Stimulated activated CD4-positive, alpha-beta T cell treated with anti-CD3 and anti-CD28 coated beads, TNF-alpha, amount 100 ng/mL, for 1 hour (primary cell): ENCODE measurements at regions not wholly inside any gene's neighbourhood (a gene's known extent, or its start where the extent isn't known, plus 50 kb on each side); places are given as distances from the start of the nearest gene placed in this dataset.

Source experiments
- DNase-seq, 3 donors: peaks; one replicate each; pipeline ENCODE4 v3.0.0-alpha.2; 2020; ENCODE audit warnings: low read depth in 3 of 3, low spot score in 1 of 3

GRCh38 chr13:30151388-30151787 lies 156.0 kb downstream of the KATNAL1 start:
- DNase-seq = no peak

DNA sequence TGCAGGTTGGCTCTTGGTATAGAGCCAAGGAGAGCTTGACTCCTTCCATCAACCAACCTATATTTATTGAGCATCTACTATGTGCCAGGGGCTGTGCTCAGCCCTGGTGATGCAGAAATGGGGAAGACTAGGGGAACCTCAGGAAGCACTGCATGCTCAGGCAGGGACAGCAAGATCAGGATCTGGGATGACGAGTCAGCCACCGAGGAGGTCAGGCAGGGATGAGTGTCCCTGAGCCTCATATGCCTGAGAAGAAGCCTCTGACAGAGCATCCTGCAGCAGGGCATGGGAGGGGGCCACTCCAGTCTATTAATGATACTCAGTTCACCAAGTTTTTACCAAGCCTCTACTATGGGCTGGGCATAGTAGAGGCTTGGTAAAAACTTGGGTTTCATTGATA lies 158.1 kb downstream of the KATNAL1 start:
- DNase-seq = no peak

GRCh38 chr13:30148786-30149185 lies 158.6 kb downstream of the KATNAL1 start:
- DNase-seq = no peak

- DNase-seq = no peak
These were observed 159.1 kb downstream of the KATNAL1 start for GRCh38 chr13:30148171-30148754.

- no peak for DNase-seq
These were observed 159.9 kb downstream of the KATNAL1 start for GRCh38 chr13:30147421-30147820.

- DNase-seq = no peak
These were observed 160.3 kb downstream of the KATNAL1 start for GRCh38 chr13:30147015-30147414.

DNA sequence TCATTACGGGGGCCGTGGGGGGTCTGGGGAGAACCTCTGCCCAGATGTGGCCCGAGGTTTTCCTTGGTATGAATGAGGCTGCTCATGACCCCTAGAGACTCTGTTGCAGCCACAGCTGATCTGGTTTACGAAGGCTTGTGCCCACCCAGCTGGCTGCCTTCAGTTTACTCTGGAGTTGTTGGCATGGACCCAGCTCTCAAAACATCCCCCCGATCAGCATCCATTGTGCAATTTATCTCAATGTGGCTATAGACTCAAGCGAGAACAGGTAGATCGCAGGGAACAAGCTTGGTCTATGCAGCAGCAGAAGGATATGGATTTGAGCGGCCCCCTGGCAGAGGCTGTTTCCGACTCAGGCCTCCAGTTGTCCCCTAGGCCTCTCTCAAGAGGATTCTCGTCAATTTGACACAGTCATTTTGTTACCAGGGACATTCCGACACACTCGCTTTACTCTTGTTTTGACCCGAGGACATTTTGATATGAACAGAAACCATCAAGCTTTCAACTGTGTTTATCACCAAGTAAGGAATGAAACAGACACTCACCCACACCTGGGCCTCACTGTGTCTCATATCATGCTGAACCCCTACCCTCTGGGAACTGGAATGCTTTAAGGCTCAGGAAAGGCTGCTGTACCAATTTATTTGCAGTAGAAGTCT lies 161.5 kb downstream of the KATNAL1 start:
- no peak for DNase-seq

DNA sequence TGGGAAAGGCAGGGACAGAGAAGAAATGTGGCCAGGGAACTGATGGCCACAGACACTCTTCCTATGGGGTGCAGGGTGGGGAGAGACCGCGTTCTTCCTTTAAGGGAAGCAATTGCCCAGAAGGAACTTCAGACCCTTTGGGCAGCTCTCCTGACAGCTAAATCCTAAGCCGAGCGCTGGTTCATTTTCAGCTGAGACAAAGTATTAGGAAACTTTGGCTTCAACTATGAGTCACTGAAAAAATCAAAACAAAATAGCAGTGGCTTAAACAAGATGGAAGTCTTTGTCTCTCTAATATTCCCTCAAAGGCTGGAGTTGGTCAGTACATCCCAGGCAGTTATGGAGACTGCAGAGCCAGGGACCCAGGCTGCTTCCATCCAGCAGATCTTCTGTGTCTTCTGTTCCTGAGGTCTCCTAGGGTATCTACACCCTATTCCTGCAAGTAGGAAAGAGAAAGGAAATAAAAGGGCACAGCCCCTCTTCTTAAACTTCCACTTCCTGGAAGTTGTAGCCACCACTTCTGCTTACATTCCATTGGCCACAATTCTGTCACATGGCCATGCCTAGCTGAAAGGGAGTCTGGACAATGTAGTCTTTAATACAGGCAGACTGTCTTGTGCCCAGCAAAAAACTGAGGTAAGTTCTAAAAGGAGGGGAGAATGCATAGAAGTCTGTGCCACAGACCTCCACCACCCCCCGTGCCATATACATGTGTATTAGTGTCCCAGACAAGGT lies 163.5 kb downstream of the KATNAL1 start:
- no peak for DNase-seq

DNA sequence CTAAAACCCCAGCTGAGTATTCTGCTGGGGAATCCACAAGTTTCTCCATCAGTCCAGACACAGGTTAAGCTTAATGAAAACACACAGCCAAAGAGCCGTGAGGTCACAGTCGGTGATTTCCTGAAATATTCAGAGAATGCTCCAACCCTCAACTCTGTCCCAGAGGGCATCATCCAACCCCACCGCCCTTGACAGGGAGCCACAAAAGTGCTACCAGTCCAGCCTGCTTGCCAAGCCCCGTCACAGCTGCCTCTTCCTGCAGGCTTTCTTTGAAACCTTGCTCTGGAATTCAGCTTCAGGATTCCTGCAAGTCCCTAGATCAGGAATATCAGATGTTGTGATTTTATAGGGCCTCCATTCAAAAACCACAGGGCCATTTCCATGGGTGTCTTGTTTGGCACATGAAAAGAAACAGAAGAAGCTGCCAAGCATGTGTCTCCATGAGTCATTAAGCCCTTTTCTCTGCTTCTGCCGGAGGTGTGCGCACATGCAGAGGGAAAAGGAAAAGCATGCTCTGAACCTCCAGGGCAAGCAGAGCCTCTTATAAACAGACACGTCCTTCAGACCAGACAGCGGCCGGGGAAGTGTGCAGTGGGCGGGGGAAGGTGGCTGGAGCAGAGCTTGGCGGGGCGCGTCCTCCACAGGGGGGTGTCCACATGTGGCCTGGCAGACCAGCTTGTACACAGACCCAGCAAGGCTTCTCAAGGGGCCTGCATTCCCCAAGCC lies 164.7 kb downstream of the KATNAL1 start:
- DNase-seq = no peak

- no peak for DNase-seq
These were observed 165.4 kb downstream of the KATNAL1 start for GRCh38 chr13:30141775-30142485.

GRCh38 chr13:30140973-30141372 lies 166.4 kb downstream of the KATNAL1 start:
- DNase-seq = no peak

DNA sequence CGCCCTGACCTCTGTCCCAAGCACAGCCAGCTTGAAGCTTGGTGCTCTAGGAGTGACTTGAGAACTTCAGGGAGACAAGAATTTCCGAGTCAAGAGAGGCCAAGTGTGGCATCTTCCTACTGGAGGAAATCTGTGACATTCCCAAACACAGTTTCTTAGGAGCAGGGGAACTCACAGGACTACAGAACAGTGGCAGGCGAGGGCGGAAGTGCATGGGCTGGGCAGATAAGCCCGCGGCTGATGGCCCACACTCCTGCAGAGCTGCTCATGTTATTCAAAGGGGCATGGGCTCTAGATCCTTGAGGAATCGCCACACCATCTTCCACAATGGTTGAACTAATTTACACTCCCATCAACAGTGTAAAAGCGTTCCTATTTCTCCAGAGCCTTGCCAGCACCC lies 168.8 kb downstream of the KATNAL1 start:
- DNase-seq = no peak

DNA sequence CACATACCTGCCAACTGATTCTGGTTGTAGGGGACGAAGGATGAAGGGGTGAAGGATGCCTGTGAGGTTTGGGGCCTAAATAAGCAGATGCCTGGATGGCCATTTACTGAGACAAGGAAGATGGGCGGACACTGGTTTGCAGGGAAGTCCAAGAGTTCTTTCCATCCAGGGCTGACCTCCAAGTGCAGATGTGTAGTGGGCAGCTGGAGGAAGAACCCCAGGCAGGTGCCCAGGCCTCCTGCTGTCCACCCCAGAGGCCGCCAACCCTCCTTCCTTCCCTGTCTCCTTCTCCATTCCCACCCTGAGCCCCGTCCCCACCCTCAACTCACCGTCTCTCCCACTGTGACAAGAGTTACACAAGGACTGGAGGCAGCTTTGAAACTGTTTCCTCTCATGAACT lies 171.5 kb downstream of the KATNAL1 start:
- no peak for DNase-seq

GRCh38 chr13:30135351-30135750 lies 172.0 kb downstream of the KATNAL1 start:
- no peak for DNase-seq

GRCh38 chr13:30134578-30134977 lies 172.8 kb downstream of the KATNAL1 start:
- DNase-seq = no peak

GRCh38 chr13:30133996-30134395 lies 173.4 kb downstream of the KATNAL1 start:
- no peak for DNase-seq

GRCh38 chr13:30133554-30133912 lies 173.8 kb downstream of the KATNAL1 start:
- no peak for DNase-seq

- peak; percentile 90 to 98 (median 94) for DNase-seq
These were observed 174.5 kb downstream of the KATNAL1 start for GRCh38 chr13:30132623-30133553.

GRCh38 chr13:30129411-30129810 lies 177.9 kb downstream of the KATNAL1 start:
- DNase-seq = no peak

DNA sequence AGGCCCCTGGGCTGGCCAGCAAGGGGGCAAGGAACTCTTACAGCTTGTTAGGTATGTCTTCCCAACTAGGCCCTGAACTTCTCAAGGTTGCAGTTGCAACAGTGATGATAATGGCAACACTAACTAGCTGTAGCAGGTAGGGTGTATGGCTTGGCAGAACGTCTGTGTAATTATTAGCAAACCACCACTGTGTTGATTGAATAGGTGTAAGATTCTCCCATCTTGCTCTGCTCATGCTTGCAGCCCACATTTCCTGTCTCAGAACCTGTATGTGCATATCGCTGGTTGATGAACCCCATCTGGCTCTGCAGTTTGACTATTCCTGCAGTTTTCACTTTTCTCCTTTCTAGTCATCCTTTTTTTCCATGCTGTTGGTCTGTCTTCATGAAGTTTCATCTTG lies 178.8 kb downstream of the KATNAL1 start:
- DNase-seq = no peak
